ENCODE measurements at regions not wholly inside any gene's neighbourhood (a gene's known extent, or its start where the extent isn't known, plus 50 kb on each side); places are given as distances from the start of the nearest gene placed in this dataset.

DNA sequence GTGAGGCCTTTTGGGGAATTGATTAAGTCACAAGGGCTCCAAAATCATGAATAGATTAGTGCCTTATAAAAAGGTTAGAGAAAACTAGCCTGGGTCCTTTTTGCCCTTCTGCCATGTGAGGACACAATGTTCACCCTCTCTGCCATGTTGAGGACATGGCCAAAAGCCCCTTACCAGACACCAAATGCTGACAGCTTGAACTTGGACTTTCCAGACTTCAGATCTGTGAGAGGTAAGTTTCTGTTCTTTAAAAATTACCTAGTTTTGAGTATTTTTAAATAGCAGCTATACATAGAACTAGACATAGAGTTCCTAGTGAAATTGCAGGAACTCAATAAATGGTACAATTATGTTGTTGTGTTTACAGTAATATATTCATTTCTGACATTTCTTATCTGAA, 1214.4 kb downstream of the ADGRL3 start:
- no peak for DNase-seq

GRCh38 chr4:62410371-62411003, 1210.4 kb downstream of the ADGRL3 start:
- DNase-seq: no peak

DNA sequence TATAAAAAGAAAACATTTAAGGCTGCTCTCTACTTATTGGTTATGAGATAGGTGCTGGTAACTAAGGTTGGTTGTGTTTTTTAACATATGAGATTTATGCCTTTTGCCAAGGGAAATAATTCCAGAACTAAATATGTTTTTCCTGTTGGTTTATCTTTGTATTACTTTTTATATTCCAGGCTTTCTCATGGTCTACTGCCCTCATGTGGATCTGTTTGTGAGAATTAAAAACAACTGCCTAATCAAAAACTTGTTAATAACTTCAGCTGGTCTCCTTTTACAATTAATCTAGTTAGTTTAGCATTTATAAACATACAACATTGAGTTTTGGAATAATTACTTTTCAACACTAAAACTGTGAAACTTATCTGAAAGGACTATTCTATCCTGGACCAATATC, 1208.3 kb downstream of the ADGRL3 start:
- no peak for DNase-seq

GRCh38 chr4:62407534-62407933, 1207.4 kb downstream of the ADGRL3 start:
- no peak for DNase-seq

DNA sequence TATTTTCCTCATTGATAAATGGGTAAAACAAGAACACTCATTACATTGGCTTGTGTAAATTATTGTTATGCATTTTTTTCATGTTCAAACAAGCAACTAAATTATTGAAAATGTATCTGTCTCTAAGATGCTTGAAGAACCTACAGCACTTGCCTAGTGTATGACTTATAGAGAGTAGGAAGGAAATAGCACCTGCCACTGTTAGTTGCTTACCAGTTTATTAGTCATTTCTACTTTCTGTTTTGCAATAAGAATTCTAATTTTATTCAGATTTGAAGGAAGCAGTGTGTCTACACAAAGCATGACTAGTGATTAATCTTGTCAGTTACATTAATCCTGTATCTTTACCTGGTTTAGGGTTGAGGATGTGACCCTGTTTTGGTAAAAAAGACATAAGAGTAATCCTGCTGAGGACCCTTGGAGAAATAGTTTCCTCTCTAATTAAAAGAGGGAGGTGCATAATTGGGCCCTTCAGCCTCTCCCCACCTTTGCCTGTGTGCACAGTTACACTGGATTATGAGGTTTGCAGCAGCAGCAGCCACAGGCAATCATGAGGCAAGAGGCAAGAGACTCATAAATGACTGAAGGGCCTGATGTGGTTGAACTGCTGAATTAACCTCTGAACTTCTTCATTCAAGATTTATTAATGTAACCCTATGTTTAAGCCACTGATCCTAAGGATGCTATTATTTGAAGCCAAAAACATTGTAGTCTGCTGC, 1202.1 kb downstream of the ADGRL3 start:
- DNase-seq: no peak

GRCh38 chr4:62399242-62399641, 1199.1 kb downstream of the ADGRL3 start:
- no peak for DNase-seq

- no peak for DNase-seq
Observed at GRCh38 chr4:62398318-62398717, 1198.2 kb downstream of the ADGRL3 start.

DNA sequence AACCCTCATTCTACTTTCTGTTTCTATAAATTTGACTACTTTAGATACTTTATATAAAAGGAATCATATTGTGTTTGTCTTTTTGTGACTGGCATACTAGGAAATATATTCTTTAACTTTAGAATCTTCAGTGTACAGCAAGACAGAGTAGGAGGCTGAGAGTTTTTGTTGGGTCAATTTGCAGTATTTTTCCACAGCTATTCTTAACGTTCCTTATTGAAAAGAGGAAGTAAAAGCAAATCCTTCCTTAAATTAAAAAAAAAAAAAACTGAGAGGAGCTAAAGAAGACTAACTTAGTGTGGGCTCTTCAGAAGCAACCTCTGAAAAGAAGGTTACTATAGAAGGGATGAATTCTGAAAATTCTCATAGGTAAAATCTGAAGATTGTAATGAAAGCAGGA, 1194.6 kb downstream of the ADGRL3 start:
- DNase-seq: no peak

DNA sequence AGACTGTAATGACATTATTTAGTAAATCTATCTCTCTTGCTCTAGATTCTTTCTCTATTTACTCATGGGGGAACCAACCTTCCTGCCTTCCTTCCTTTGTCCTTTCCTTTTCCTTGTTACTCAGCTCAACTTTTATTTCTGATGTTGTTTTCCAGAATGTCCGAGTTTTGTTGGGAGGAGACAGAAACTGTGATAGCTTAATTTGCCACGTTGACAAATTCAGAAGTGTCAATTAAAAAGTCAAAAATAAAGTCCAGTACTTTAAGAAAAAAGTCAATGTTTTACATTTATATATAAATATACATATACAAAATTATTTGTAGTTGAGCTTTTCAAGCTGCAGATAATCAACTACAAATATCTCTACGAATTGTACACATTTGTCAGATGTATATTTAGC, 1187.7 kb downstream of the ADGRL3 start:
- no peak for DNase-seq

GRCh38 chr4:62377700-62378099, 1177.6 kb downstream of the ADGRL3 start:
- no peak for DNase-seq

DNA sequence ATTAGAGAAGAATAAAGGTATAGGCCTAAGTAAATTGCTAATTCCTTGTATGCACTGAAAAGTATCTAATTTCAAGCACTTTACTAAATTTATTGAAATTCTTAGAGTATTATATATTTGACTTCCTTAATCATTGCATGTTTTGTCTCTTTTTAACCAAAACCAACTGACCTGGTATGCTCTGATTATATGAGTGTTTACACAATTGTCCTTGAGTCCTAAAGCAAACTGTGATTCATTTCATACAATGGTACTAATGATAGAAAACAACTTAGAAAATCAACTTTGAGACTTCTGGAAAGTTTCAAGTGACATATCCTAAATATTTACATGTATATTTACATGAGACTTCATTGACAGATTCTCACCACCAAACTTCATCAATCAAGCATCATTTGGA, 1177.1 kb downstream of the ADGRL3 start:
- no peak for DNase-seq

- DNase-seq: no peak
Observed at GRCh38 chr4:62366939-62367338, 1166.8 kb downstream of the ADGRL3 start.

DNA sequence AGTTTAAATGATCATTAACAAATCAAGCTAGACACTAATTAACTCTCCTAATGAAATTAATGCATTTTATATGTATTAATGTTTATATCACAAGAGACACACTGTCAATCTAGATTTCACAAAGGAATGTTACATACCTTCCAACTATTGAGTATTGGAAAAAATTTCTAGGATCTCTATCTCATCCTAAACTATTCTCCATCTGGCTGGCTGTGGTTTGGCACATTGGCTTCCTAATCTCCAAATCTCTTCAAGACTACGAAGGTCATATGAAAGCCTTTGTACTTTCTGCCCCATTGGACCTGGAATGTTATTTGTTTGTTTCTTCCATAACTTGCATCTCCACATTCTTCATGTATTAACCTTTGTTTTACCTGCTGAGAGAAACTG, 1160.0 kb downstream of the ADGRL3 start:
- DNase-seq: no peak

DNA sequence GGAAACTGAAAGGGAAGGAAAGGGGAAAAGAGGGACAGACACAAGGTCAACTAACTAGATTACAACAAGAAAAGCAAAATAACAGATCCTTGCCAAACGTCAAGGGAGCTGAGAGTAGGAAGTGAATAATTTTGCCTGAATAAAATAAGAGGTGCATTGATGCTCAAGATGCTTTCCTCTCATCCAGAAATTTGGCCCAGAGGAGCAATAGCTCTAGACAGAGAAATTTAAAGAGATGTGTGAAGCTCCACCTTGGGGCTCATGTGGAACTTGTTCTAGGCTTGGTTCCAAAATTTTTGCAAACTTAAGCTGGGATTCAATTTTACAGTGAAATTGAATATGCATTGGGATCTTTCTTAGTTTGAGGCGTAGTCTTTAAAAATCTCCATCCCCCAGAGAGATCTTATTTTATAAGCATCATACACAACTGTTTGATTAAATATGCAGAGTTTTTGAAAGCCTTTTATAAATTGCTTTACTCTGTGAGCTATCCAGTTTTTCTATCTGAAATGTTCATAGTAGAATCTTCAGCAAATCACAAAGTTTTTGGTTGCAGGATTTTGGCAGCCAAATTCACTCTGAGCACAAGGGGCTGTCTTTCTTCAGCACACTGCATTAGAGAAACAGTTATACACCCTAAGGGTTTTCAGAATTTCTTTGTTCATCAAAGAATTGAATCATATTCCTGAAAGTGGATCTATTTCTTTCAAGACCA, 1159.5 kb downstream of the ADGRL3 start:
- DNase-seq: no peak

DNA sequence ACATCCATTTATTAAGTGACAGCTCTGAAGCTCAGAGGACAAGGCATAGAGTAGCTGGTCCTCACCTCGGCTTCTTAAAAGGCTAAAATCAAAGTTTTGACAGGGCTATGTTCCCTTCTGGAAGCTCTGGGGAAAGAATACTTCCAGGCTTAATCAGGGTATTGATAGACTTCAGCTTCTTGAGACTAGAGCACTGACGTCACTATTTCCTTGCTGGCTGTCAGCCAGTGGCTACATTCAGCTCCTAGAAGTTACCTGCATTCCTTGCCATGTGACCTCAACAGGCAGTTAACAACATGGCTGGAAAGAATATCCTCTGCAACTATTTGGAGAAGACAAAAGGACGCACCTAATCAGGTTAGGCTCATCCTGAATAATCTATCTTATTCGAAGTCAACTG, 1144.8 kb downstream of the ADGRL3 start:
- no peak for DNase-seq

GRCh38 chr4:62344474-62344873, 1144.3 kb downstream of the ADGRL3 start:
- no peak for DNase-seq

DNA sequence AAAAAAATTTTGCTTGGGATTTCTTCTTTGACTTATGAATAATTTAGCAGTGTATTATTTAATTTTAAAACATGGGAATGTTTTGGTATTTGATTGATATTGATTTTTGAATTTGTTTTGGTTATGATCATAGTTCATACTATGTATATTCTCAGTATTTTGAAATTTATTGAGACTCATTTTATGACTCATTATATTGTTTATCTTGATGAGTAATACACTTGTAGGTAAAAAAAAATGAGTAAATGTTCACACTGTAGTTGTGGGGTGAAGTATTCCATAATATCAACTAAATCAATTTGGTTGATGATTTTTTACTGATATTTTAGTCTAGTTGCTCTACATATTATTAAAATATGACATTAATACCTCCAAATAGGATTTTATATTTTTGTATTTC, 1142.2 kb downstream of the ADGRL3 start:
- DNase-seq: no peak

- DNase-seq: no peak
Observed at GRCh38 chr4:62328526-62328925, 1128.4 kb downstream of the ADGRL3 start.

GRCh38 chr4:62327612-62328297, 1127.6 kb downstream of the ADGRL3 start:
- DNase-seq: no peak

DNA sequence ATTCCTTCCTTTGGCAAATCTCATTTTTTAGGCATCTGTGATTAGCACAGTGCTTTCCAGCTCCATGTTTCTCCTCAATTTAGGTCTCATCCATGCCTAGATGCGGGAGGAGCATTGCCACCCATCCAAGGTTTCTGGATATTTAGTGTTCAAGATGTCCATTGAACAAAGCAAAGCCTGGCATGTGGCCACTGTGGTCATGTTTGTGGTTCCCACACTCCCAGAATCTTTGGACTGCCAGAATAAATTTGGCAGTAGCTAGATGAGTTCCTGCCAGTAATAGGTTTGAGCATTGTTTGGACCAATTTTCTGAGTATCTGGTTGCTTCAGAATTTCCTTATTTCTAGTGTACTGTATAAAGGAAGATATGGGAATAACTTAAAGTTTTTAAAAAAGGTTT, 1124.1 kb downstream of the ADGRL3 start:
- no peak for DNase-seq

DNA sequence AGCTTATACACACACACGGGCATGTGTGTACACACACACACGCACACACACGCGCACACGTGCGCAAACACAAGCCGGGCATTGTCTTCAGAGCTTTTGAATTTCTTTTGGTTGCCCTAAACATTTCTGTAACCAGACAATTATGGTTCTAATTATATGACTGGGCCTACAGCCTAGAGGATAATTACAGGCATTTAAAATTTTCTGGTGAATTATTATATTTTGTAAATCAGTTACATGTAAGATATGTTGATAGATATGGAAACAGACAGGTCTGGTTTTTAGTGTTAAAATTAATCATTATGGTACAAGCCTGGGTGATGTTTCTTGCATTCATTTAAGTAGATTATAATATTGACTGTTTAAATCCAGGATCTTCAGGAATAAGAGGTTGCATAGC, 1120.5 kb downstream of the ADGRL3 start:
- no peak for DNase-seq

- DNase-seq: no peak
Observed at GRCh38 chr4:62302710-62303109, 1102.6 kb downstream of the ADGRL3 start.

GRCh38 chr4:62301500-62301899, 1101.4 kb downstream of the ADGRL3 start:
- no peak for DNase-seq

DNA sequence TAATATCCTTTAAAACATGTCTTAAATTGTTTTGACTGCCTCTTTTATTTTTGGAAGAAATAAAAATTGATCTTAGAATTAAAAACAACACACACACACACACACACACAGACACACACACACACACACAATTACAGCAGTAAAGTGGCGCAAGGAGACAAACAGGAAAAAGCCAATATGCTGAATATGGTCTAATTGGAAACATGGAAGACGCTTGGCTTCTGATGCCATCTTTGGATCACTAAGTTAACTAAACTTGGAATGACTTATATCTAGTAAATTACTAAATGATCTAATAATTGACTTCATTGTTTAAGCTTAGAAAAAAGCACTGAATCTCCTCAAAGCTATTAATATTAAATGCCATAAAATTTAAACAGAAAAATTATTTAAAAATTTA, 1093.4 kb downstream of the ADGRL3 start:
- no peak for DNase-seq
